ENCODE measurements at regions not wholly inside any gene's neighbourhood (a gene's known extent, or its start where the extent isn't known, plus 50 kb on each side); places are given as distances from the start of the nearest gene placed in this dataset.

GRCh38 chr5:118778941-118779340 lies 209.4 kb downstream of the DTWD2 start:
- Histone ChIP-seq H3K4me3 (no peak overlapping the region), H3K4me1 (ENCODE audit: control insufficient read depth in 1 of 2, low read depth in 2 of 2) (no peaks in the 10 kb centered on the region), H3K27me3 (replicated peaks; ENCODE audit: insufficient read depth) (no peaks in the 10 kb centered on the region), H3K27ac (no peak overlapping the region), H3K36me3 (no peaks in the 10 kb centered on the region), H3K9me3 (no peaks in the 10 kb centered on the region)
- DNase-seq (ENCODE audit: low spot score) (no peak), ATAC-seq (ENCODE audit: insufficient number of reproducible peaks, low FRiP score, low read depth) (no peak)
- TF ChIP-seq, protein P1, sequence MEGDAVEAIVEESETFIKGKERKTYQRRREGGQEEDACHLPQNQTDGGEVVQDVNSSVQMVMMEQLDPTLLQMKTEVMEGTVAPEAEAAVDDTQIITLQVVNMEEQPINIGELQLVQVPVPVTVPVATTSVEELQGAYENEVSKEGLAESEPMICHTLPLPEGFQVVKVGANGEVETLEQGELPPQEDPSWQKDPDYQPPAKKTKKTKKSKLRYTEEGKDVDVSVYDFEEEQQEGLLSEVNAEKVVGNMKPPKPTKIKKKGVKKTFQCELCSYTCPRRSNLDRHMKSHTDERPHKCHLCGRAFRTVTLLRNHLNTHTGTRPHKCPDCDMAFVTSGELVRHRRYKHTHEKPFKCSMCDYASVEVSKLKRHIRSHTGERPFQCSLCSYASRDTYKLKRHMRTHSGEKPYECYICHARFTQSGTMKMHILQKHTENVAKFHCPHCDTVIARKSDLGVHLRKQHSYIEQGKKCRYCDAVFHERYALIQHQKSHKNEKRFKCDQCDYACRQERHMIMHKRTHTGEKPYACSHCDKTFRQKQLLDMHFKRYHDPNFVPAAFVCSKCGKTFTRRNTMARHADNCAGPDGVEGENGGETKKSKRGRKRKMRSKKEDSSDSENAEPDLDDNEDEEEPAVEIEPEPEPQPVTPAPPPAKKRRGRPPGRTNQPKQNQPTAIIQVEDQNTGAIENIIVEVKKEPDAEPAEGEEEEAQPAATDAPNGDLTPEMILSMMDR (IDR thresholded peaks at IDR 0.05), result no peak

GRCh38 chr5:118777189-118777736 lies 211.1 kb downstream of the DTWD2 start:
- no peak for ATAC-seq (ENCODE audit: insufficient number of reproducible peaks, low FRiP score, low read depth)
- TF ChIP-seq, protein P1 (IDR thresholded peaks at IDR 0.05), result no peak
- no peak overlapping the region for H3K27ac ChIP-seq
- no peaks in the 10 kb centered on the region for H3K9me3 ChIP-seq
- H3K27me3 ChIP-seq (replicated peaks; ENCODE audit: insufficient read depth), result no peaks in the 10 kb centered on the region
- H3K4me3 ChIP-seq, result no peak overlapping the region
- DNase-seq (ENCODE audit: low spot score), result no peak
- no peaks in the 10 kb centered on the region for H3K4me1 ChIP-seq (ENCODE audit: control insufficient read depth in 1 of 2, low read depth in 2 of 2)
- H3K36me3 ChIP-seq, result no peaks in the 10 kb centered on the region

- Histone ChIP-seq H3K27ac (no peak overlapping the region), H3K4me1 (ENCODE audit: control insufficient read depth in 1 of 2, low read depth in 2 of 2) (no peaks in the 10 kb centered on the region), H3K36me3 (no peaks in the 10 kb centered on the region), H3K4me3 (no peak overlapping the region), H3K9me3 (no peaks in the 10 kb centered on the region), H3K27me3 (replicated peaks; ENCODE audit: insufficient read depth) (no peaks in the 10 kb centered on the region)
- no peak for DNase-seq (ENCODE audit: low spot score)
- ATAC-seq (ENCODE audit: insufficient number of reproducible peaks, low FRiP score, low read depth), result no peak
- TF ChIP-seq, protein P1 (IDR thresholded peaks at IDR 0.05), result no peak
Measured at GRCh38 chr5:118776755-118777154, 211.6 kb downstream of the DTWD2 start.

DNA sequence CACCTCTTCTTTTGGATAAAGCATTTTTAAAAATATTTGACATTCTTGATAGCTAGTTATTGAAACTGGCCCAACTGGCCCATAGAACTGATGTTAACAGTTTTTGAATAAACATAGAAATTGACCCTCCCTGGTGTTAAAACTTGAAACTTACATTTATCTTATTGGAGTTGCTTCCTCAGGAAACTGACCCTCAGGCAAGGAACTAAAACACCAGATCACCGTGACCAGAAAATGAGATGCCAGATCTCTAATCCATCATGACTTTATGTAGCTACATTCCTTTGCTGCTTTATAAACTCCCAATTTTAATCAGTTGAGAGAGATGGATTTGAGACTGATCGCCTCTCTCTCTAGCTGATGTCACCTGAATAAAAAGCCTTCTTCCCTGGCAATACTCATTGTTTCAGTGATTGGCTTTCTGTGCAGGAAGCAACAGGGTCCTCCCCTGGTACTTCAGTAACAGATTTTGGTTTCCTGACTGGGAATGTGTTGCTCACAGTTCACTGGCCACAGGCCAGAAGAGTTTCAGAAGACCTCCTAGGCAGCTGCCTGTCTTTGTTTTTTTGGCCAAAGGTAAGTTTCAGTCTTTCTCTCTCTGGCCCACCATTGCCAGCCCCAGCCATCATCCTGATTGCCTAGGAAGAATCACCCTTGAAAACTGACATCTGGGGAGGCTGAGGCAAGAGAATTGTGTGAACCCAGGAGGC lies 212.4 kb downstream of the DTWD2 start:
- Histone ChIP-seq H3K27me3 (replicated peaks; ENCODE audit: insufficient read depth) (no peaks in the 10 kb centered on the region), H3K4me3 (no peak overlapping the region), H3K4me1 (ENCODE audit: control insufficient read depth in 1 of 2, low read depth in 2 of 2) (no peaks in the 10 kb centered on the region), H3K36me3 (no peaks in the 10 kb centered on the region), H3K9me3 (no peaks in the 10 kb centered on the region), H3K27ac (no peak overlapping the region)
- no peak for DNase-seq (ENCODE audit: low spot score)
- TF ChIP-seq, protein P1 (IDR thresholded peaks at IDR 0.05), result no peak
- no peak for ATAC-seq (ENCODE audit: insufficient number of reproducible peaks, low FRiP score, low read depth)

DNA sequence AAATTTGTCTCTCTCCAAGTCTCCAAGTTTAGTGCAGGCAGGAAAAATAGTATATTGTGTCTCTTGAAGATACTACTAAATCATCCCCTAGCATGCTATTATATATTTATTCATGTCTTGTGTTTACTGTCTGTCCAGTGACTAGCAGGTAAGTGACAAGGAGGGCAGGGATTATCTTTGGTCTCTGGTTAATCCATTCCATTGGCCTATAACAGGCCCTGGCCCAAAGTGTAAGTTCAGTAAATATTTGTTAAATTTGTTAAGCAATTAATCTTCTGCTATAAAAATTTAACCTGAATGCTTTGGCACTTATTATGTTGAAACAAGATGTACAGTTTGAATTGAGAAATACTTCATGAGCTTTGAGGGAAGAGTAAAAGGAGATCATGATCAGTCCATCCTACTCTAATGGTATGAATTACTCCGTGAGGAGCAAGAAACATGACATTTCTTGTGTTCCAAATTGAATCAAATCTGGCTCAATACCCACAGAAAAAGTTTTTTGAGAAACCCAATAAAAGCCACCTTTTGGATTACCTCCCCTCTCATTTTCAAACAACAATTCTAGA lies 219.7 kb downstream of the DTWD2 start:
- ATAC-seq (ENCODE audit: insufficient number of reproducible peaks, low FRiP score, low read depth) (no peak), DNase-seq (ENCODE audit: low spot score) (no peak)
- Histone ChIP-seq H3K4me3 (no peak overlapping the region), H3K27me3 (replicated peaks; ENCODE audit: insufficient read depth) (no peaks in the 10 kb centered on the region), H3K27ac (no peak overlapping the region), H3K9me3 (no peaks in the 10 kb centered on the region), H3K4me1 (ENCODE audit: control insufficient read depth in 1 of 2, low read depth in 2 of 2) (no peaks in the 10 kb centered on the region), H3K36me3 (no peaks in the 10 kb centered on the region)
- TF ChIP-seq, protein P1 (IDR thresholded peaks at IDR 0.05), result no peak

Data from thoracic aorta (tissue), 2 donors.